Suprapubic skin (tissue), 3 donors: ENCODE measurements at regions not wholly inside any gene's neighbourhood (a gene's known extent, or its start where the extent isn't known, plus 50 kb on each side); places are given as distances from the start of the nearest gene placed in this dataset.

Source experiments
- POLR2A ChIP-seq, 2 donors: fragments of 450-650 bp; IDR thresholded peaks; one replicate each; pipeline ENCODE4 v1.6.1; 2017; ENCODE audit warnings: antibody characterized with exemption in 2 of 2, mild to moderate bottlenecking in 2 of 2, moderate library complexity in 2 of 2
- TF ChIP-seq, protein P1 (sequence below), 2 donors: fragments of 200-600 bp in 1 of 2; fragments of 450-650 bp in 1 of 2; sonication (generic) in 1 of 2; IDR thresholded peaks; one replicate each; pipeline ENCODE4 v1.5.1; 2016 to 2019; ENCODE audit warnings: antibody characterized with exemption in 2 of 2, mild to moderate bottlenecking in 1 of 2, moderate library complexity in 1 of 2

DNA sequence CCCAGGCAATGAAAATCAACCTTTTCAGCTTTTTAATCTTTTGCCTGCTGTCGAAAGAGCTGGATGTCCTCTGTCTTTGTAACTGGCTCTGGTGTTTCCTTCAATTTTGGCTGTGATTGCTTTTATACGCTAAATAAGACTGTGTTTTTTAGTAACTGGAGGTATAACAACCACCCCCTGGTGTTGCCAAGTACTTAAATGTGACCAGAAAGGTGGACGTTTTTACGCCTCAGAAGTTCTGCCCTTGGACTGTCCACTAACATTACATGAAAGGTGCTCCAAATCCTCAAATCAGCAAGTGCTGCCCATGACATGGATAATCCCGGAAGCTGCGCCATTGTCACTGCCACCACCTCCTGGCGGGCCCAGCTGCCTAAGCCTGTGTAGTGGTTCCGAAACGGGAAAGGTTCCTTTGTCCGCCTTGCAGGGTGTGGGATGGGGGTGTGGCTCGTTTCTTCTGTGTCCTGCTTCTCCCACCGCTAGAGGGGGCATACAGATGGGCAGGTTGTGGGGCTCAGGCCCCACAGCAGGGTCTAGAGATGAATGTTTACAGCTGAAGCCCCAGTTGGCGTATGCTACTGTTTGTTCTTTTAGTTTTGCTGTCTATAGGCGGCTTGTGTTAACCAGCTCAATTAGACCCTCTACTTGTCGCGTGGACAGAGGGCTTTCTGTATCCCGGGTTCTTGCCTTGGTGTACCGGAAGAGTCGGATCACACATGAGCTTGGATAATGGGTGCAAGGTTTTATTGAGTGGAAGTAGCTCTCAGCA, 82.2 kb upstream of the SEPTIN5 start:
- TF ChIP-seq, protein P1, sequence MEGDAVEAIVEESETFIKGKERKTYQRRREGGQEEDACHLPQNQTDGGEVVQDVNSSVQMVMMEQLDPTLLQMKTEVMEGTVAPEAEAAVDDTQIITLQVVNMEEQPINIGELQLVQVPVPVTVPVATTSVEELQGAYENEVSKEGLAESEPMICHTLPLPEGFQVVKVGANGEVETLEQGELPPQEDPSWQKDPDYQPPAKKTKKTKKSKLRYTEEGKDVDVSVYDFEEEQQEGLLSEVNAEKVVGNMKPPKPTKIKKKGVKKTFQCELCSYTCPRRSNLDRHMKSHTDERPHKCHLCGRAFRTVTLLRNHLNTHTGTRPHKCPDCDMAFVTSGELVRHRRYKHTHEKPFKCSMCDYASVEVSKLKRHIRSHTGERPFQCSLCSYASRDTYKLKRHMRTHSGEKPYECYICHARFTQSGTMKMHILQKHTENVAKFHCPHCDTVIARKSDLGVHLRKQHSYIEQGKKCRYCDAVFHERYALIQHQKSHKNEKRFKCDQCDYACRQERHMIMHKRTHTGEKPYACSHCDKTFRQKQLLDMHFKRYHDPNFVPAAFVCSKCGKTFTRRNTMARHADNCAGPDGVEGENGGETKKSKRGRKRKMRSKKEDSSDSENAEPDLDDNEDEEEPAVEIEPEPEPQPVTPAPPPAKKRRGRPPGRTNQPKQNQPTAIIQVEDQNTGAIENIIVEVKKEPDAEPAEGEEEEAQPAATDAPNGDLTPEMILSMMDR (IDR thresholded peaks at IDR 0.05), result peak in 1 of 2 donors; percentile 24
- TF ChIP-seq POLR2A (IDR thresholded peaks at IDR 0.05), result no peak
